GM18907 (cell line): ENCODE measurements at regions not wholly inside any gene's neighbourhood (a gene's known extent, or its start where the extent isn't known, plus 50 kb on each side); places are given as distances from the start of the nearest gene placed in this dataset.

ENCODE experiments used
- ATAC-seq: cut with Tn5 transposase; IDR thresholded peaks from one replicate; pipeline ENCODE4 v1.9.1; 2021; ENCODE audit warnings: mild to moderate bottlenecking, moderate library complexity; ENCODE audit not compliant: unreplicated experiment

DNA sequence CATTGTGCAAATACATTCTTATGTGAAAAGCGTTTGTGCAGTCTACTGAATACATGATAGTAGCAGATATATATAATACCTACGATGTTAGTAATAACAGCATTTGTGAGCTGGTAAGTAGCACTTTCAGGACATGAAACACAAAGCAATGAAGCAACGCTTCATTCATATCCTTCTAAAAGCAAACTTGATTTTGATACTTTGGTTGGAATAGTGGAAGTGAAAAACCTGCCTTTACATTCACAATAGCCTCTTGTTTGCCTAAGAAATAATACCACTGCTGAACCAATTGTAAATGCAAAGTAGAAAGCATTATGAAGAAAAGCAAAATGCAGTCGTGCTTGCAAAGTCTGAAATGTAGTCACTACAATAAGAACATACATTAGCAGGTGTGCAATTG lies 926.3 kb downstream of the FSTL5 start:
- no peak for ATAC-seq

DNA sequence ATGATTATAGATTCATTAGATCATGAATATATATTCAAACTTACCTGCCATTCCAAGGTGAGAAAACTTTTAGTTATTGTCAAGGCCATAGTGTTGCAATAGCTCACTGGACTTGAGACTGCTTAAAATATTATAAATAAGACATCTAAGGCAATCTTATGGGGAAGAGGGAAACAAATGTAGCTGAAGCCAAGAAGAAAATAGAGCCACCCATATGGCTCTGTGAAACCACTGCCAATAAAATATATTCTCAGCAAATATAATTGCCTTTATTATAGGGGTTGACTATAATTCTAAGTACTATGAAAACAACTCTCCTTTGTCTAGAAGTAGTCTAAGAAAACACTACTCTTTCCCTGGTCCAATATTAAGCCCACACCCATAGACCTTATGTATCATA lies 938.5 kb downstream of the FSTL5 start:
- ATAC-seq: no peak

DNA sequence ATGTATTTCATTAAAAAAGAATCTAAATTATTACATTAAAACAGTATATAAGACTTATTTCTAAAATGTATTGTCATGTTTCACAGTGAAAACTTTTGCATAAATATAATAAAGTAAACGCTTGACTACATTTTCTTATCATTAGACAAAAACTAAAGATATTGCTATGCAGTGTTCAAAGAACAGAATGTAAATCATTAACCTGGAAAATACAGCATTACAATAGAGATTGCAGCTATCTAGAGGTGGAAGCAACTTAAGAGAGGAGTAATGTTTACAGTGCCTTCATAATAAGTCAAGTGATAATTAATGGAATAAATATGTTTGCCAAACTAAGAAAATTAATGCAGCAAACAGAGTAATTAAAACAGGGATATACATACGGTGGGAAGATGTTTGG lies 940.9 kb downstream of the FSTL5 start:
- ATAC-seq: no peak

DNA sequence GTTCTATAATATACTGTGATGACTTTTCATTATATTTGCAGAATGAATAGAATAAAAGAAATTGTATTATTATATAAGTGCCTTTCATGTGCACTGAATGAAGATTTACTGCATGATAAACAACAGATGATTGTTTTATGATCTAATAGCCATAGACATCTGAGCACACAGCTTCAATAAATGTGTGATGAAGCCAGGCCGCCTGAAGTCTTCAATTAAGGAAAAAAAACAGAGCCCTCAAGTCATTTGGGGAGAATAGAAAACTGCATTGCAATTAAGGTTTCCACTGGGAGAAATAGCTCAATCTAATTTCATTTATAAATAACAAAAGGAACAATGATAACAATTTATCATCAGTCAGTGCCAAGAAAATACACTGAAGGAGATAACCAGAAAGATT lies 955.2 kb downstream of the FSTL5 start:
- ATAC-seq: no peak

DNA sequence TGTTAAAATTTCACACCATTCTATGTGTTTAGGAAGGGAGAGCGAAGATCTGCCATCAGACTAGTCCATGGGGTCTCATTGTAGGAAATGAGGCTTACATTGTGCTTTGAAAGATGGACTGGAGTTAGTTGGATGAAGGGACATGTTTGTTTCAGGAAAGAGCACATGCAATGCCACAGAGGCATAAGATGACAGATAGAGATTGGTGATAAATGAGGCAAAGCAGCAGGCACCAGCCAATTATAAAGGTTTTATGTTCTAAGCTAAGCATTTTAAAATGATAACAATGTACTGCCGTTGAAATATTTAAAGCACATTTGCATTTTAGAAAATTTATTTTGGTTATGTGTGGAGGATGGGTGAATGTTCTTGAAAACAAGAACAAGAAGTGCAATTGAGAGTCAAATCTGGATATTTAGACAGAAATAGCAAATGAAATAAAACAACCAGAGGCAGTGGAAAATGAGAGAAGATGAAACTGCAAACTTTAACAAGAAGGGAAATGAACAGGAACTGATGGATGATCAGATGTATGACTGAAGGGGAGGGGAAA lies 957.2 kb downstream of the FSTL5 start:
- ATAC-seq: no peak

DNA sequence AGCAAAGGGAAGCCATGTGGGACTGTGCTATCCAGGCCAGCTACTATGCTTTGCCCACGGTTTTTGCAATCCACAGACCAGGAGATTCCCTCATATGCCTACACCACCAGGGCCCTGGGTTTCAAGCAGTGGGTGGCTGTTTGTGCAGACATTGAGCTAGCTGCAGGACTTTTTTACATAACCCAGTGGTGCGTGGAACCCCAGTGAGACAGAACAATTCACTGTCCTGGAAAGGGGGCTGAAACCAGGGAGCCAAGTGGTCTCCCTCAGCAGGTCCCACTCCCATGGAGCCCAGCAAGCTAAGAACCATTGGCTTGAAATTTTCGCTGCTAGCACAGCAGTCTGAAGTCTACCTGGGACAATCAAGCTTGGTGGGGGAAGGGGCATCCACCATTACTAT lies 959.9 kb downstream of the FSTL5 start:
- ATAC-seq: no peak

DNA sequence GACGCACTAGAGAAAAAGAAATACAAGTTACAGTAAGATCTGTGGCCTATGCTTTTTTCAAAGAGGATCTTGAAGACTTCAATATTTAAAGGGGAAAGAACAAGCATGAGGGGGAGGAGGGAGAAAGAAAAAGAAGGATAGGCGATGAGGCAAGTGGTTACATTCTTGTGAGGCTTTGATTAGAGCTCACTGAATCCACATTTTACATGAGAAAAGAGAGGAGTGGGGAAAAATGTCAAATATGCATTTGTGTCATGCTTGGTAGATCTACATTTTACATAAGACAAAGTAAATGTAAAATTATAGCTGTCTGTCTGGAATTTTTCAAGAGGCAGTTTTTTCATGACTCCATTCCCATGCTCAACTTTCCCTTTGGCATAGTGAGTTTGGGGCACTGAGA lies 965.9 kb downstream of the FSTL5 start:
- no peak for ATAC-seq

DNA sequence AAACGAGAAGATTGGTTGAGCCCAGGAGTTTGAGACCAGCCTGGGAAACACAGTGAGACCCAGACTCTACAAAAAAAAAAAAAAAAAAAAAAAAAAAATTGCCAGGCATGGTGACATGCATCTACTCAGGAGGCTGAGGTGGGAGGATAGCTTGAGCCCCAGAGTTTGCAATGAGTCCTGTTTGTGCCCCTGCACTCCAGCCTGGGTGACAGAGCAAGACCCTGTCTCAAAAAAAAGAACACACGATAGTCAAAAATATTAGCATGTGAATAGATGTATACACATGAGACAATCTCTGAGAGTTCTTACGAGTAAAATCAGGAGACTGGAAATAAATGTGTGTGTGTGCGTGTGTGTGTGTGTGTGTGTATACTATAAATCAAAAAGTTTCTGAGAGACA lies 966.3 kb downstream of the FSTL5 start:
- no peak for ATAC-seq

DNA sequence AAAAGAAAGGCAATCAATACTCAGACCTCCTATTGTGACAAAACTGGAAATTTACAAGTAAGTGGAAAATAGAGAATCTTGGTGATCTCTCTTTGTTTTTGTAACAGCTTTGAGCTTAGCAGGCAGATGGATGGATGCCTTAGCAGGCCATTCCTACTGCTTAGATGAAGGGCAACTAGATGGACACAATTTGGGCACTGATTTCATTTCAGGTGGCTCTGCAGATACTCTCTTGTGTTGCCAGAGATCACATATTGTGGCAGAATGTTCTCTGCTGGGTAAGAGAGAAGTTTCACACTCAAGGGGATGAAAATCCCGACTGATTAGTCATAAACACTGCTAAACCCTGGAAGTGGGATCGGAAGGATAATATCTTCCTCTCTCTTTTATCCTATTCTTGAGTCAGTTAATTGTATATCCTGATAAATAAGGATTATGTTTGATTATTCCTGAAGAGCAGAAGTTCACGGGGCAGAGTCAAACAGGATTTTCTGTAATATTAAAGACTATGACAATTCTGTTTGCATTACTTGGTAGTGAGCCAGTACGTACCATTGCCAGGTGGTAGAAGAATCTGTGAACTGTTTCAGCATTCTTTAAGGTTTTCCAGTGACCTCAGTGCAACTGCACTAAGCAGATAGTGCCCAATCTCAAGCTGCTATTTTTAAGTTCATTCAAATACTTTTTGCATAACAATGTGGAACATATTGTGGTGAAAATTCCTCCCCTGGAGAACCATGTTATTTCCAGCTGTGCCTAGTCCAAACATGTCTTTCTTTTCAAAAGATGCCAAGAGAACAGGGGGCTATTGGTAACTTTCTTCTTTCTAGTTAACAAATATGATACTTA lies 974.3 kb downstream of the FSTL5 start:
- ATAC-seq: no peak

DNA sequence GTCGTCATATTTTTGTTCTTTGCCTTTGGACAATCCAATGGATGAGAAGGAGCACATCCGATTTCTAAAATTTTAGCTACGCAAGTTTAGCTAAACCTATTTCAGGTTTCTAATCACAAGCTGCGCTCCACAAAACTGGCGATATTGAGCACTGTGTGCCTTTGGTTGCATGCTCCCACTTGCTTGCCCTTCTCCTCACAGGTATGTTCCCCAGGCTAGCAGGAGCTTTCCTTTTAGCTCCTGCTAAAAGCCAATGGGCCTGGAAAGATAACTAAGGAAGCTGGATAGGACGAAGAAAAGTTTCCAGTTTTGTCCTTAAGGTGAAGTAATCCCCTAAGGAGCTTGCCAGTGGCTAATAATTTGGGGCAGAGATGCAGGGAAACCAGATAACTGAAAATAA lies 975.2 kb downstream of the FSTL5 start:
- ATAC-seq: no peak

DNA sequence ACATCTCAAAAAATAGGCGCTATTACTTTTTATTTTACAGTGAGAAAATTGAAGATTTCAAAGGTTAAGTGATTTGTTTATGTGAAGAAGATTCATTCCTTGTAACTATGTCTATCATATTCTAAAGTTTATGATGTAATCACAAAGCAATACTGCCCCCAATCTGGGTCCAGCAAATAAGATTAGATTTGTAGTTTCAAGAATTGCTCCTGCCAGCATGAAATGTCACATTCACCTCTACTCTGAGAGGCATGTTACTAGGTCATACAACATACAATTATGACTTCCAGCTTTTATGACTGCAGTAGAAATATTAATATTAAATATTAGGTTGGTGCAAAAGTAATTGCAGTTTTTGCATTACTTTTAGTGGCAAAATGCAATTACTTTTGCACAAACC lies 976.2 kb downstream of the FSTL5 start:
- ATAC-seq: no peak

DNA sequence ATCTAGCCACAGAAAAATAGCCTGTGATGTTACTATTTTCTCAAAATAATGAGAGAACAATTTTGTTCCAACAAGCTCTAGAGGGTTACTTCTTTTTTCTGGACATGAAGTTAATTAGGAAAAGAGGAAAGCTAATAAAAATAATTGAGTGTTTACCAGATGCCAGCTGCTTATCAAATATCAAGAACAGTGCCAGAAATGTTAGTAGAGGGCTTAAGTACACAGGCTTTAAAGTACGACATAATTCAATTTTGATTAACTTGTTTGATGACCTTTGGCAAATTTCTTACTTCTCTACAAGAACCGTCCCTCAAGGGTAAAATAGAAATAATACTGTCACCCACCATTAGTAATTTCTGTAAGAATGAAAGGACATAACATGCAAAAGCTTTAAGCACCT lies 977.0 kb downstream of the FSTL5 start:
- ATAC-seq: no peak

DNA sequence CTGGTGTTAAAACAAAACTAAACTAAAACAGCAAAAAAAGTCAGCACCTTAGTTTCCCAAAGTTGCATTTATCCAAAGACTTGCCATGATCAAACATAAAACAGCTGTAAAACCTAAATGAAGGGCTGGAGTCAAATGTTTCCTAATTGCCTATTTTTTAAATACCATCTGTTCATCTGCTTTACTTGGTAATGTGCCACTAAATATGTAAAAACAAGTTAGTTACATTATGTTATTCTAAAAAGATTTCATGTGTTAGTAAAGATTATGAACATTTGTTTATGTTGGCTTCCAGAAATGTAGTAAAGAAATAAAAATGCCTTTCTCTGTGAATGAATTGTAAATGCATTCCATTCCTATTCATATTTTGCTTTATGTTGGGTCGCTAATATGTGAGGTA lies 977.8 kb downstream of the FSTL5 start:
- no peak for ATAC-seq

DNA sequence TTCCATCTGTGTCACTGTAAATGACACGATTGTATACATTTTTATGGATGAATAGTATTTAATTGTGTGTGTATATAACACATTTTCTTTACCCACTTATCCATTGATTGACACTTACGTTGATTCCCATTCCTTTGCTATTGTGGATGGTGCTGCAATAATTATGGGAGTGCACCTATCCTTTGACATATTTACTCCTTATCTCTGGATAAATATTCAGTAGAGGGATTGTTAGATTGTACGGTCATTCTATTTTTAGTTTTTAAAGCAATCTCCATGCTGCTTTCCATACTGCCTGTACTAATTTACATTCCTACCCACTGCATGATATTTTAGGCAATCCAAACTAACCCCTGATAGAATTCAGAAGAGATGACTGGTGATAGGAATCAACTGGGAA lies 980.1 kb downstream of the FSTL5 start:
- no peak for ATAC-seq

DNA sequence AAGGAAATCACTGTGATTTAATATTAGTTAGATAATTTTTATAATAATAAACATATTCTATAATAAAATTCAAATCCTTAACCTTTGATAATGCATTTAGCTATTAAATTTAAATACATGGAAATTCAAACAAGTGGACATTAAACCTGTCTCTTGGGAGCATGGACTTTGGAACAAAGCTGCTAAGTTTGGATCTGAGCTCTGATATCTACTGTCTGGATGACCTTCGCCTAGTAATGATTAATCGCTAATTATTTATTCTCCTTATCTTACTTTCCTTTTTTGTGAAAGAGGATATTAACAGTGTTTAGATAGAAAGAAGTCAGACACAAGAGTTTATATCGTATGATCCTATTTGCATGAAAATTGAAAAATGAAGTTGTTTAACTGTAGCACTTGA lies 980.9 kb downstream of the FSTL5 start:
- ATAC-seq: no peak

DNA sequence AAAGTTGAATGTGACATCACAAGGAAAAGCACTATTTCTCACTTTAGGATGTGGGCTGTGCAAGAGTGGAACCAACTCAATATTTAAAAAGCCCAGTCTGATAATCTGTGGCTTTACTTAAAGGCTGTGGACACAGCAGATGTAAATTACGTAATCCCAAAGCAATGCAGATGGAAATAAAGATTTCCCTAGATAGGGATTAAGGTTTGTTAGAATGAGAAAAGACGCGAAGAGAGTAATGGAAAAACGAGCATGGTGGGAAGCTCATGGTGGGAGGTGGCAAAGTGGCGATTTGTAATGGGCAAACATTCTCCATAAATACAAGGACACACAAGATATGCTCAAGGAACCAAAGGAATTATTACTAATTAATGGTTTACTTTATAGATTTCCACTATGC lies 985.5 kb downstream of the FSTL5 start:
- no peak for ATAC-seq

DNA sequence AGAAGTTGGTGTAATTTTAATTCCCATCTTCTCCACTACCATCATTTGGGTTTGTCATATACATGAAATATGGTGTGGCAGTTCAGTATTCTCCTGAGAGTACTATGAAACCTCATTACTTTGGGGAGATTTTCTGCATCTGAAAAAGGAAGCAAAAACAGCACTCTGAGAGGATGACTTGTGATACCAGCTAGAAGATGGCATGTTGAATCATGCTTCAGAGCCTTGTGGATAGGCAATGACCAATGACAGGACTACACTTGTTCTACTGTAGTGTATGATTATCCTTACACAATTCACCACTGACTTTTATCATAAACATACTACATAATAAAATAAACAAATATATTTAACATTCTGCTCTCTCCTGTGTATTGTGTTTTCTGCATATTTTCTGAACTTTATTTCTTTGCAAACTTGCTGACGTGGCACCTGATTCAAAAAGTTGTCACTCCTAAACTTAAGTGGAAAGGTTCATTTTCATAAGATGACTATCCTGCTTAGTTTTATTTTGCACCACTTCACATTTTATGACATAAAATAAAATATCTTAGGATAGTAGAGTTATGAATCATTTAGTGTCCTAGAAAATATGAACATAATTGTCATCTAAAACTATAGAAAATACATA lies 991.3 kb downstream of the FSTL5 start:
- ATAC-seq: no peak

DNA sequence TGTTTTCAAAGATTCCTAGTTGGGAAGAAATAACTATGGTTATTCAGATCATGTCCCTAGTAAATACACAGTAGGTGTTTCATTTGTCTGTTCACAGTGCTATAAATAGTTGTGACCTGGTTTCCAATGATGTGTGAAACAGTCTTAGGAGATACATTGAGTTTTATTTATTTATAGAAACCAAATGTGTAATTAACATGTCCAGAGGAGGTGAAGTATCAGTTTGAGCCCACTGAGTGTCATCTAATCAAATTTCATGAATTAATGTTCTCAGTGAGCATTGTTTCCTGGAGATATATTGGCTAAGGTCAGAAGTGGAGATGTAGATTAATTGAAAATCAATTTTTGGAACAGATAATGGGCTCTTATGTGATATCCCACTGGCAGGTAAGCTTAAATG lies 996.3 kb downstream of the FSTL5 start:
- ATAC-seq: no peak

DNA sequence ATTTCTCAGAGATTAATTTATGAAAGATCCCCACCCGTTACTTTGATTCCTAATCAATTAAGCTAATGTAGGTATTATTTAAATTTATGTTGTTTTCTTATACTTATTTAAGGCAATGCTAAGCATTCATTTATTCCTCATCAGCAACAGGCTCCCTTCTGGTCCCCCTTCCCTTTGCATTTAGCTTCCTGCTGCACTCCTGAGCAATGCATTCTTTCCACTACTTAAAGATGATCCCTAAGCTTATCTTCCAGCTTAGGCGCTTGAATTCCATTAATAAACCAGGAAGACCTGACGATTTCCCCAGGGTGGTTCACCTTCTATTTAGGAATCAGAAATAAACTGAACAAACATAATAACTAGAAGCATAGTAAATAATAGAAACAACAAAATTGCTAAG lies 1003.1 kb downstream of the FSTL5 start:
- no peak for ATAC-seq

DNA sequence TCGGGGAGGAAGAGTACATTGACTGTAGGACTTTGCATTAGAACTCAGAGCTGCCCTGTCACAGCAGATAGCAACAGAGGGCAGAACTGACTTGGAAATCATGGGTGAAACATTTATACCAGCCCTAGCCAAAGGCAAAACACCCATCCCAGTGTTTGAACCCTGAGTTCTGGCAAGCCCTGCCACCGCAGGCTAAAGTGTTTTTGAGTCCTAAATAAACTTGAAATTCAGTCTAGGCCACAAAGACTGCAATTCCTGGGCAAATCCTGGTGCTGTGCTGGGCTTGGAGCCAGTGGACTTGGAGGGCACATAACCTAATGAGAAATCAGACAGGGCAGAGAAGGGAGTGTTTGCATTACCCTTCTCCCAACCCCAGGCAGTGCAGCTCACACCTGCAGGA lies 1015.7 kb downstream of the FSTL5 start:
- no peak for ATAC-seq

DNA sequence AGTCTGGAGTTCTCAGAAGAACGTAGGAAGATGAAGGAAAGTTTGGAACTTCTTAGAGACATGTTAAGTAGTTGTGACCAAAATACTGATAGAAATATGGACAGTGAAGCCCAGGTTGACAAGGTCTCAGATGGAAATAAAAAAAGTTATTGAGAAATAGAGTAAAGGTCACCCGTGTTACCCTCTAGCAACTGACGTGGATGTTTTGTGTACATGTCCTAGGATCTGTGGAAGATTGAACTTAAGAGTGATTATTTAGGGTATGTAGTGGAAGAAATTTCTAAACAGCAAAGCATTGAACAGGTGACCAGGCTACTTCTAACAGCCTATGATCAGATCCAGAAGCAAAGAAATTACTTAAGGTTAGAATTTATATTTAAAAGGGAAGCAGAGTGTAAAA lies 1020.4 kb downstream of the FSTL5 start:
- no peak for ATAC-seq

DNA sequence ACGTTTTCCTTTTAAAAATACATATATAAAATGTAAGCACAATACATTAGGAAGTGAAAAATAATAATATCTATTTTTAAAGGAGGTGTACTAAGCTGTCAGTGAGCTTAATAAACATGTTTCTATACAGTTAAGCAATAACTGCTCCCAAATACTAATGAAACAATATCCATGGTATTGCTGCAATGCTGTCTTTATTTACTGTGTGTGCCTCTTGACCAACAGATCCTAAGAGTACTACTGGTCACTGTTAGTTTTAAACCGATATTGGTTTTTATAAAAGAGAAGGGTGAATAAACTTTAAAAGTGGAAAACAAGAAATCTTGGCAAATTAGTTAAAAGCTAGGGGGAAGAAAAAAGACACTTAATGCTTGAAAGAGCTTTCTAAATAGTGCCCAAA lies 1029.0 kb downstream of the FSTL5 start:
- no peak for ATAC-seq
